Upper lobe of right lung (tissue), 1 donor: ENCODE measurements at regions not wholly inside any gene's neighbourhood (a gene's known extent, or its start where the extent isn't known, plus 50 kb on each side); places are given as distances from the start of the nearest gene placed in this dataset.

Source experiments
- ATAC-seq: fragments of 200-7000 bp; cut with Tn5 transposase; one replicate; pipeline ENCODE4 v1.9.1; 2020; ENCODE audit warnings: mild to moderate bottlenecking, moderate library complexity
- DNase-seq: peaks from one replicate; pipeline ENCODE4 v3.0.0-alpha.2; 2020
- H3K27ac ChIP-seq: fragments of 200-600 bp; one replicate; pipeline ENCODE4 v1.8.0; 2022
- H3K27me3 ChIP-seq: fragments of 200-600 bp; one replicate; pipeline ENCODE4 v1.8.0; 2022; ENCODE audit warnings: mild to moderate bottlenecking
- H3K36me3 ChIP-seq: fragments of 200-600 bp; one replicate; pipeline ENCODE4 v1.8.0; 2022
- H3K4me1 ChIP-seq: fragments of 200-600 bp; one replicate; pipeline ENCODE4 v1.8.0; 2022
- H3K4me3 ChIP-seq: fragments of 200-600 bp; one replicate; pipeline ENCODE4 v1.8.0; 2022; ENCODE audit warnings: mild to moderate bottlenecking
- H3K9me3 ChIP-seq: fragments of 200-600 bp; one replicate; pipeline ENCODE4 v1.8.0; 2022
- CTCF ChIP-seq: fragments of 200-600 bp; IDR thresholded peaks from one replicate; pipeline ENCODE4 v1.8.0; 2022; ENCODE audit warnings: antibody characterized with exemption
- intact Hi-C: fragments of 100-400 bp; cut with DNase I; formaldehyde crosslinking; loops from one replicate; pipeline ENCODE4 v1.11.0; 2022
- donor health status: DM: no; HTN: yes; CAD: no; lungs with severe emphysema.

- ATAC-seq, result no peak
- intact Hi-C loops, result no loop called here
- H3K27ac ChIP-seq, result no peak overlapping the region
Observed at GRCh38 chr2:48219555-48220436, 94.7 kb upstream of the FOXN2 start.

GRCh38 chr2:48220501-48220900 is 94.0 kb upstream of the FOXN2 start:
- H3K36me3 ChIP-seq, result no peaks in the 10 kb centered on the region
- H3K4me3 ChIP-seq, result no peak overlapping the region
- H3K27ac ChIP-seq, result no peak overlapping the region
- no peaks in the 10 kb centered on the region for H3K27me3 ChIP-seq
- TF ChIP-seq CTCF, result no peak
- no peaks in the 10 kb centered on the region for H3K9me3 ChIP-seq
- peaks cover 4% of the 10 kb centered on the region for H3K4me1 ChIP-seq
- no peak for DNase-seq
- ATAC-seq, result no peak
- intact Hi-C loops, result no loop called here

More at GRCh38 chr2:48219555-48220436, 94.7 kb upstream of the FOXN2 start:
- no peaks in the 10 kb centered on the region for H3K27me3 ChIP-seq
- DNase-seq, result no peak
- TF ChIP-seq CTCF, result no peak
- H3K36me3 ChIP-seq, result no peaks in the 10 kb centered on the region
- no peak overlapping the region for H3K4me3 ChIP-seq
- peaks cover 4% of the 10 kb centered on the region for H3K4me1 ChIP-seq
- H3K9me3 ChIP-seq, result no peaks in the 10 kb centered on the region

GRCh38 chr2:48221846-48222516 is 92.5 kb upstream of the FOXN2 start:
- intact Hi-C loops, result no loop called here

GRCh38 chr2:48227617-48228344 is 86.7 kb upstream of the FOXN2 start:
- no peak overlapping the region for H3K4me3 ChIP-seq
- ATAC-seq, result peak; percentile 90
- no peak for TF ChIP-seq CTCF

More at GRCh38 chr2:48221846-48222516, 92.5 kb upstream of the FOXN2 start:
- no peaks in the 10 kb centered on the region for H3K9me3 ChIP-seq
- ATAC-seq (no peak), DNase-seq (no peak)
- TF ChIP-seq CTCF, result no peak
- H3K27me3 ChIP-seq, result no peaks in the 10 kb centered on the region
- H3K36me3 ChIP-seq, result no peaks in the 10 kb centered on the region
- peaks cover 4% of the 10 kb centered on the region for H3K4me1 ChIP-seq
- no peak overlapping the region for H3K4me3 ChIP-seq
- no peak overlapping the region for H3K27ac ChIP-seq

GRCh38 chr2:48228345-48228684 is 86.2 kb upstream of the FOXN2 start:
- Histone ChIP-seq H3K27me3 (no peaks in the 10 kb centered on the region), H3K4me3 (no peak overlapping the region), H3K36me3 (no peaks in the 10 kb centered on the region), H3K9me3 (no peaks in the 10 kb centered on the region), H3K27ac (peak overlapping the region; percentile 1), H3K4me1 (no peaks in the 10 kb centered on the region)
- ATAC-seq (no peak), DNase-seq (no peak)
- no peak for TF ChIP-seq CTCF
- intact Hi-C loops, result no loop called here

More at GRCh38 chr2:48227617-48228344, 86.7 kb upstream of the FOXN2 start:
- Histone ChIP-seq H3K4me1 (no peaks in the 10 kb centered on the region), H3K27ac (peak overlapping the region; percentile 1), H3K9me3 (no peaks in the 10 kb centered on the region), H3K36me3 (no peaks in the 10 kb centered on the region), H3K27me3 (no peaks in the 10 kb centered on the region)
- no peak for DNase-seq
- intact Hi-C loops, result no loop called here
